ENCODE measurements at regions not wholly inside any gene's neighbourhood (a gene's known extent, or its start where the extent isn't known, plus 50 kb on each side); places are given as distances from the start of the nearest gene placed in this dataset.

DNA sequence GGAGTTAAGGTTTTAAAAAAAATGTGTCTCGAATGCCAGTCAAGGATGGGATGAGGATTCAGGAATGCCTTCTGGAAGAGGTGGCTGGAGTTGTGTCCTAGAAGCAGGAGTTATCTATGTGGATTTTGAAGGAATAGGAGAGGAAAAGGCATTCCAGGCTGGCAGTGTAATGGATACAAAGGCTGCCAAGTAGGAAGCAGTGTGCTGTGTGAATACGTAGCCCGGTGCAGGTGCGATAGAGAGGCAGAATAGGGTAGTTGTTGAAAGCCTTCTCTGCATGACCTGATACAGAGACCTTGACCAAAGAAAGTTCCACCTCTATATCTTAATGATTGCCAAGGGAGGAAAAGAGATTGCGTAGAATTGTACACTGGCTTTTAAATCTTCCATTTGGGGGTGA, 128.1 kb upstream of the ITGB1 start:
- H3K4me2 ChIP-seq (ENCODE audit: control insufficient read depth, extremely low read depth, insufficient read depth, low read depth, low read length), result no peak overlapping the region
- H4K20me1 ChIP-seq (ENCODE audit: control insufficient read depth, extremely low read depth, insufficient read depth, low read length), result no peaks in the 10 kb centered on the region
- no peak for FAIRE-seq
- no peaks in the 10 kb centered on the region for H3K79me2 ChIP-seq (ENCODE audit: control insufficient read depth, insufficient read depth, low read length)
- dilution Hi-C loops (cut with MboI; ENCODE audit: extremely low pct_ligation_motif_present, low sequenced_read_pairs), result no loop called here
- no peak overlapping the region for H3K27ac ChIP-seq (ENCODE audit: control insufficient read depth, insufficient read depth, low read length)
- no peak overlapping the region for H2AFZ ChIP-seq (ENCODE audit: control insufficient read depth, low read length)
- H3K27me3 ChIP-seq (ENCODE audit: control insufficient read depth, extremely low read depth, insufficient read depth, low read length), result no peaks in the 10 kb centered on the region
- no peaks in the 10 kb centered on the region for H3K9me3 ChIP-seq (ENCODE audit: control insufficient read depth, low read depth, low read length)
- no peak overlapping the region for H3K9ac ChIP-seq (ENCODE audit: control insufficient read depth, extremely low read depth, insufficient read depth, low read length)
- no peak overlapping the region for H3K4me3 ChIP-seq (ENCODE audit: control insufficient read depth in 2 of 3, extremely low read depth in 1 of 3, insufficient read depth in 2 of 3, low read depth in 1 of 3, low read length in 3 of 3)
- no peak for DNase-seq (ENCODE audit: low read depth, low spot score)
- H3K36me3 ChIP-seq (ENCODE audit: control insufficient read depth in 2 of 2, extremely low read depth in 1 of 2, insufficient read depth in 2 of 2, low read length in 2 of 2), result peaks cover 0 to 2% of the 10 kb centered on the region in 2 experiments
- TF ChIP-seq, protein P1, sequence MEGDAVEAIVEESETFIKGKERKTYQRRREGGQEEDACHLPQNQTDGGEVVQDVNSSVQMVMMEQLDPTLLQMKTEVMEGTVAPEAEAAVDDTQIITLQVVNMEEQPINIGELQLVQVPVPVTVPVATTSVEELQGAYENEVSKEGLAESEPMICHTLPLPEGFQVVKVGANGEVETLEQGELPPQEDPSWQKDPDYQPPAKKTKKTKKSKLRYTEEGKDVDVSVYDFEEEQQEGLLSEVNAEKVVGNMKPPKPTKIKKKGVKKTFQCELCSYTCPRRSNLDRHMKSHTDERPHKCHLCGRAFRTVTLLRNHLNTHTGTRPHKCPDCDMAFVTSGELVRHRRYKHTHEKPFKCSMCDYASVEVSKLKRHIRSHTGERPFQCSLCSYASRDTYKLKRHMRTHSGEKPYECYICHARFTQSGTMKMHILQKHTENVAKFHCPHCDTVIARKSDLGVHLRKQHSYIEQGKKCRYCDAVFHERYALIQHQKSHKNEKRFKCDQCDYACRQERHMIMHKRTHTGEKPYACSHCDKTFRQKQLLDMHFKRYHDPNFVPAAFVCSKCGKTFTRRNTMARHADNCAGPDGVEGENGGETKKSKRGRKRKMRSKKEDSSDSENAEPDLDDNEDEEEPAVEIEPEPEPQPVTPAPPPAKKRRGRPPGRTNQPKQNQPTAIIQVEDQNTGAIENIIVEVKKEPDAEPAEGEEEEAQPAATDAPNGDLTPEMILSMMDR (optimal IDR thresholded peaks at IDR 0.05 in 1 of 3, IDR thresholded peaks at IDR 0.05 in 1 of 3, conservative IDR thresholded peaks at IDR 0.05 in 1 of 3; ENCODE audit: extremely low read depth in 1 of 3, insufficient read depth in 2 of 3, low read length in 3 of 3), result no peak
- TF ChIP-seq EZH2 (IDR thresholded peaks at IDR 0.05; ENCODE audit: low read length), result no peak
- no peaks in the 10 kb centered on the region for H3K4me1 ChIP-seq (ENCODE audit: control insufficient read depth, extremely low read depth, insufficient read depth, low read length)
- H3K9me1 ChIP-seq (ENCODE audit: control insufficient read depth, extremely low read depth, insufficient read depth, low read length), result no peaks in the 10 kb centered on the region

DNA sequence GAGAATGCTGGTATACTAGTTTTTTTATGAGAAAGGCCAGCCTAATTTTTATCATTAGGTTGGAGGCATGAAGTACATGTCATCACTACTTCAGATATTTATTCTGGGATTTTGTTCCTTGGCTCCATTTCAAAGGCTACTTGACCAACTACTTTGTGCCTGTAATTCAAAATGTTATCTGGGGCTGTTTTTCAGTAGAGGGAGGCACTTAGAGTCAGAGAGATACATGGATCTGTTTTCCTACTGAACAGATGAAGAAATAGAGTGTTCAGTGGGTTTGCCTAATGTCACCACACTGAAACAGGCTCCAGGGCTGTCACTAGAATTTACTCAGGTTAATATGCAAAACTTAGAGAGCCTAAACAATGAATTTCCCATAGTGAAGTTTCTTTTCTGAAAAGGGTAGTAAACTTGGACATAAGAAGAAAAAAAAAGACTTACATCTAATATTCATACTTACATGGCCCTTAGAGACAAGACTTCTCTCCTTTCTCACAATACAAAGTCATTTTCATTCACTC, 127.3 kb upstream of the ITGB1 start:
- no peaks in the 10 kb centered on the region for H3K9me3 ChIP-seq (ENCODE audit: control insufficient read depth, low read depth, low read length)
- no peaks in the 10 kb centered on the region for H3K9me1 ChIP-seq (ENCODE audit: control insufficient read depth, extremely low read depth, insufficient read depth, low read length)
- no peaks in the 10 kb centered on the region for H4K20me1 ChIP-seq (ENCODE audit: control insufficient read depth, extremely low read depth, insufficient read depth, low read length)
- H3K27me3 ChIP-seq (ENCODE audit: control insufficient read depth, extremely low read depth, insufficient read depth, low read length), result no peaks in the 10 kb centered on the region
- H2AFZ ChIP-seq (ENCODE audit: control insufficient read depth, low read length), result no peak overlapping the region
- no peaks in the 10 kb centered on the region for H3K79me2 ChIP-seq (ENCODE audit: control insufficient read depth, insufficient read depth, low read length)
- FAIRE-seq (no peak), DNase-seq (ENCODE audit: low read depth, low spot score) (no peak)
- TF ChIP-seq, protein P1 (optimal IDR thresholded peaks at IDR 0.05 in 1 of 3, IDR thresholded peaks at IDR 0.05 in 1 of 3, conservative IDR thresholded peaks at IDR 0.05 in 1 of 3; ENCODE audit: extremely low read depth in 1 of 3, insufficient read depth in 2 of 3, low read length in 3 of 3), result no peak
- TF ChIP-seq EZH2 (IDR thresholded peaks at IDR 0.05; ENCODE audit: low read length), result no peak
- no peaks in the 10 kb centered on the region for H3K4me1 ChIP-seq (ENCODE audit: control insufficient read depth, extremely low read depth, insufficient read depth, low read length)
- dilution Hi-C loops (cut with MboI; ENCODE audit: extremely low pct_ligation_motif_present, low sequenced_read_pairs), result no loop called here
- H3K27ac ChIP-seq (ENCODE audit: control insufficient read depth, insufficient read depth, low read length), result no peak overlapping the region
- H3K9ac ChIP-seq (ENCODE audit: control insufficient read depth, extremely low read depth, insufficient read depth, low read length), result no peak overlapping the region
- no peak overlapping the region for H3K4me3 ChIP-seq (ENCODE audit: control insufficient read depth in 2 of 3, extremely low read depth in 1 of 3, insufficient read depth in 2 of 3, low read depth in 1 of 3, low read length in 3 of 3)
- H3K4me2 ChIP-seq (ENCODE audit: control insufficient read depth, extremely low read depth, insufficient read depth, low read depth, low read length), result no peak overlapping the region
- H3K36me3 ChIP-seq (ENCODE audit: control insufficient read depth in 2 of 2, extremely low read depth in 1 of 2, insufficient read depth in 2 of 2, low read length in 2 of 2), result peaks cover 0 to 2% of the 10 kb centered on the region in 2 experiments
